Left renal pelvis (tissue), 4 donors: ENCODE measurements at regions not wholly inside any gene's neighbourhood (a gene's known extent, or its start where the extent isn't known, plus 50 kb on each side); places are given as distances from the start of the nearest gene placed in this dataset.

ENCODE experiments used
- DNase-seq, 4 donors: peaks; one replicate each; pipeline ENCODE4 v3.0.0-alpha.2; 2013; ENCODE audit warnings: low read depth in 4 of 4, low spot score in 3 of 4

GRCh38 chr10:130424418-130424817 is 288.2 kb downstream of the GLRX3 start:
- no peak for DNase-seq

- no peak for DNase-seq
Observed at GRCh38 chr10:130425169-130425568, 289.0 kb downstream of the GLRX3 start.

GRCh38 chr10:130425881-130426435 is 289.8 kb downstream of the GLRX3 start:
- no peak for DNase-seq

GRCh38 chr10:130427216-130427722 is 291.1 kb downstream of the GLRX3 start:
- no peak for DNase-seq

- DNase-seq: no peak
Observed at GRCh38 chr10:130428936-130429335, 292.7 kb downstream of the GLRX3 start.

- DNase-seq: no peak
Observed at GRCh38 chr10:130429809-130430208, 293.6 kb downstream of the GLRX3 start.

GRCh38 chr10:130430291-130430690 is 294.1 kb downstream of the GLRX3 start:
- DNase-seq: no peak

GRCh38 chr10:130430852-130431704 is 294.9 kb downstream of the GLRX3 start:
- no peak for DNase-seq

GRCh38 chr10:130432271-130432670 is 296.1 kb downstream of the GLRX3 start:
- no peak for DNase-seq

GRCh38 chr10:130432850-130433249 is 296.7 kb downstream of the GLRX3 start:
- DNase-seq: no peak

- DNase-seq: no peak
Observed at GRCh38 chr10:130434446-130435385, 298.5 kb downstream of the GLRX3 start.

GRCh38 chr10:130435961-130436360 is 299.8 kb downstream of the GLRX3 start:
- DNase-seq: no peak

GRCh38 chr10:130438861-130439260 is 302.7 kb downstream of the GLRX3 start:
- no peak for DNase-seq

- DNase-seq: no peak
Observed at GRCh38 chr10:130439766-130440165, 303.6 kb downstream of the GLRX3 start.

GRCh38 chr10:130440494-130440893 is 304.3 kb downstream of the GLRX3 start:
- no peak for DNase-seq

- no peak for DNase-seq
Observed at GRCh38 chr10:130440971-130441370, 304.8 kb downstream of the GLRX3 start.

- no peak for DNase-seq
Observed at GRCh38 chr10:130443066-130443465, 306.9 kb downstream of the GLRX3 start.

- DNase-seq: no peak
Observed at GRCh38 chr10:130453036-130453720, 317.0 kb downstream of the GLRX3 start.

- no peak for DNase-seq
Observed at GRCh38 chr10:130453721-130454542, 317.7 kb downstream of the GLRX3 start.
